K562 (cell line): ENCODE measurements at regions not wholly inside any gene's neighbourhood (a gene's known extent, or its start where the extent isn't known, plus 50 kb on each side); places are given as distances from the start of the nearest gene placed in this dataset.

Experiments
- ATAC-seq: fragments of 200-7000 bp; cut with Tn5 transposase; 3 replicates; pipeline ENCODE4 v1.9.1; 2020; ENCODE audit warnings: moderate library complexity
- BruUV-seq: library from RNA; stranded (reverse); fragments of 400-500 nt; replicated peaks from 2 replicates; lab custom pipeline; 2021; lab: Mats Ljungman, UMichigan
- CTCF ChIA-PET: fragments of 300-600 bp; formaldehyde crosslinking; extraction: SDS; loops from one replicate; lab custom pipeline; 2021; ENCODE audit warnings: low intra/inter-chr PET ratio; lab: Yijun Ruan, JAX
- POLR2A ChIA-PET: fragments of 300-600, 350-650 bp; sonication (Branson Sonifier 250); formaldehyde crosslinking; extraction: SDS; loops from one replicate; lab custom pipeline; 2021; ENCODE audit warnings: antibody characterized with exemption, inconsistent platforms; lab: Yijun Ruan, JAX
- DNase-seq, 4 experiments: peaks; one replicate each; pipeline versions ENCODE4 v3.0.0 to v3.0.0-alpha.2; 2011 to 2018; ENCODE audit warnings: low spot score in 3 of 4, mixed read lengths in 3 of 4; ENCODE audit errors: extremely low read depth in 1 of 4
- FAIRE-seq: peaks from 2 replicates; lab custom pipeline; 2011; peaks lifted over from hg19 to GRCh38; lab: Jason Lieb, UNC
- H2AFZ ChIP-seq: 2 replicates; pipeline ENCODE4 v1.6.0; 2011; ENCODE audit warnings: low read depth, low read length, control low read depth, inconsistent platforms
- H3K27ac ChIP-seq: fragments of 200-600 bp; 3 replicates; pipeline ENCODE4 v1.8.0; 2011; ENCODE audit warnings: low read depth, mild to moderate bottlenecking, control low read depth, inconsistent platforms, low read length, moderate library complexity, mixed read lengths; ENCODE audit errors: extremely low read depth
- H3K27me3 ChIP-seq, 2 experiments: fragments of 300-600 bp in 1 of 2; 2 replicates in 1 of 2; 3 replicates in 1 of 2; pipeline versions ENCODE4 v1.6.0 to v1.8.0; 2011; ENCODE audit warnings: inconsistent platforms in 2 of 2, low read length in 2 of 2, mild to moderate bottlenecking in 1 of 2, mixed read lengths in 1 of 2, moderate library complexity in 1 of 2; ENCODE audit not compliant: control insufficient read depth in 2 of 2, insufficient read depth in 2 of 2
- H3K36me3 ChIP-seq: fragments of 300-600 bp; 3 replicates; pipeline ENCODE4 v1.8.0; 2011; ENCODE audit warnings: mild to moderate bottlenecking, low read length, inconsistent platforms; ENCODE audit not compliant: control insufficient read depth, insufficient read depth
- H3K4me1 ChIP-seq, 2 experiments: fragments of 200-600 bp in 1 of 2; replicated peaks in 1 of 2; 2 replicates in 1 of 2; 3 replicates in 1 of 2; pipeline versions ENCODE4 v1.5.1 to v1.8.0; 2011; ENCODE audit warnings: inconsistent platforms in 2 of 2, low read length in 2 of 2, mild to moderate bottlenecking in 1 of 2, mixed read lengths in 1 of 2, moderate library complexity in 1 of 2; ENCODE audit not compliant: control insufficient read depth in 2 of 2, insufficient read depth in 2 of 2
- H3K4me2 ChIP-seq: 2 replicates; pipeline ENCODE4 v1.6.1; 2011; ENCODE audit warnings: low read length, control low read depth, inconsistent platforms, mixed read lengths; ENCODE audit not compliant: insufficient read depth
- H3K4me3 ChIP-seq: fragments of 200-600 bp; sonication (generic), shearing (Covaris generic); 2 replicates; pipeline ENCODE4 v1.5.1; 2016; ENCODE audit warnings: control low read depth, inconsistent platforms
- H3K79me2 ChIP-seq: fragments of 200-600 bp; 3 replicates; pipeline ENCODE4 v1.8.0; 2011; ENCODE audit warnings: low read length, inconsistent platforms; ENCODE audit not compliant: control insufficient read depth, insufficient read depth
- H3K9ac ChIP-seq, 2 experiments: 2 replicates each; pipeline versions ENCODE4 v1.6.0 to v1.6.1; 2011; ENCODE audit warnings: low read depth in 2 of 2, low read length in 2 of 2, control low read depth in 1 of 2, inconsistent platforms in 1 of 2, mild to moderate bottlenecking in 1 of 2, mixed read lengths in 1 of 2; ENCODE audit not compliant: insufficient read depth in 1 of 2
- H3K9me1 ChIP-seq: one replicate; pipeline ENCODE4 v1.6.0; 2011; ENCODE audit warnings: inconsistent platforms, mild to moderate bottlenecking, low read length, moderate library complexity; ENCODE audit not compliant: control insufficient read depth, insufficient read depth
- H3K9me3 ChIP-seq: replicated peaks from 2 replicates; pipeline ENCODE4 v1.5.1; 2011; ENCODE audit warnings: low read depth, low read length, inconsistent platforms; ENCODE audit not compliant: control insufficient read depth, insufficient read depth
- H4K20me1 ChIP-seq: replicated peaks from 2 replicates; pipeline ENCODE4 v1.6.1; 2011; ENCODE audit warnings: low read length, inconsistent platforms, mixed read lengths; ENCODE audit not compliant: control insufficient read depth, insufficient read depth
- COPS2 ChIP-seq: fragments of 450-650 bp; conservative IDR thresholded peaks from 2 replicates; pipeline ENCODE4 v1.6.1; 2016; ENCODE audit warnings: mild to moderate bottlenecking, moderate library complexity
- ZNF280A ChIP-seq: fragments of 450-650 bp; IDR thresholded peaks from 2 replicates; pipeline ENCODE4 v1.6.1; 2018; ENCODE audit warnings: mild to moderate bottlenecking, low read depth; ENCODE audit not compliant: partially characterized antibody
- WGBS: fragments of 100-300 bp; shearing (Covaris generic); methylation state at CpG from one replicate; pipeline ENCODE4 v1.1.6; 2016; ENCODE audit warnings: low coverage, mixed read lengths; ENCODE audit not compliant: insufficient coverage; ENCODE audit errors: missing lambda C conversion rate; 5-methylcytosine and 5-hydroxymethylcytosine counted together
- in situ Hi-C: fragments of 300-500 bp; cut with MboI; formaldehyde crosslinking; loops from 4 replicates; pipeline ENCODE4 v1.15.0; 2018; ENCODE audit warnings: inconsistent platforms, mixed read lengths
- intact Hi-C: fragments of 100-400 bp; cut with micrococcal nuclease; formaldehyde crosslinking; loops from 2 replicates; pipeline ENCODE4 v1.14.2; 2022
- TF ChIP-seq, protein P1 (sequence below): fragments of 450-650 bp; formaldehyde crosslinking; IDR thresholded peaks from 2 replicates; pipeline ENCODE4 v1.4.0; 2020; ENCODE audit warnings: mild to moderate bottlenecking, moderate library complexity

DNA sequence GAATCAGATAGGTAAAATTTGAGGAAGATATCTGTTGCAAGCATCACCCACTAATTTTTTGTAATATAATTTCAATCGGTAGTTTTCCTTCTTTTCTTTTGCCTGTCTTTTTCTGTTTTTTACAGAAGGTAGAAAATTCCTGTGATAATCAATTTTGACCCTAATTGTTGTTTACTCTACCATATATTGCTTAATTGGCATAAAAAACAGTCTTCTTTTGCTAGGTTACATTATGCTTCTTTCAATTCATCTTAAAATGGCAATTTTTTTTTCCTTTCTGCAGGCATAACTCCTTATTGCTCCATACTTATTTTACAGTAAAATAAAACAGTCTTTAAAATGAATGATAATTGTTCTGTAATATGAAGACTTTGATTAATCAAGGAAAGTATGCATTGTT lies 286.2 kb upstream of the LRP1B start (continued):
- TF ChIP-seq ZNF280A: no peak

DNA sequence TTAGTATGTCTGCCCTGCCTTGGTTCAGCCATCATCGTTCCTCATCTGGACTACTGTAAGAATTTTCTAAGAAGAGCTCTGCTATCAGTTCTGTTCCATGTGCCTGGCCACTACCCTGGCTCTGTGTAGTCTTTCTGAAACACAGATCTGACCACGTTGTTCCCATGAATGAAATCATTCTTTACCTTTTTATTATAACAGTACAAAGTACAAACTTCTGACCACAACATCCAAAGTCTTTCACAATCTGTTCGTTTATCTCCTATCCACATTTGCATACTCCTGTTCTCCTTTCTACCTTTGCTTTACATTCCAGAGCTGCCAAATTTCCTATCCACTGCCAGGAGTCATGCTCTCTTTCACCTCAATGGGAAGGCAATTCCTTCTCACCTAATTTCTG lies 284.6 kb upstream of the LRP1B start:
- no peaks in the 10 kb centered on the region for H3K36me3 ChIP-seq
- ATAC-seq: no peak
- WGBS: 0% methylated on average over 3 of the region's 3 CpGs
- BruUV-seq: no TSS peak
- in situ Hi-C loops: no loop called here
- ChIA-PET POLR2A (no interaction called here), CTCF (no interaction called here)
- no peaks in the 10 kb centered on the region for H3K79me2 ChIP-seq
- no peak overlapping the region for H3K27ac ChIP-seq
- no peak for FAIRE-seq
- H3K4me2 ChIP-seq: no peak overlapping the region
- intact Hi-C loops: no loop called here
- no peaks in the 10 kb centered on the region for H3K9me3 ChIP-seq
- H3K9ac ChIP-seq: no peak overlapping the region
- no peak for DNase-seq
- H3K4me3 ChIP-seq: no peak overlapping the region
- H4K20me1 ChIP-seq: no peaks in the 10 kb centered on the region
- H3K27me3 ChIP-seq: no peaks in the 10 kb centered on the region
- no peak overlapping the region for H2AFZ ChIP-seq
- no peaks in the 10 kb centered on the region for H3K9me1 ChIP-seq
- TF ChIP-seq, protein P1, sequence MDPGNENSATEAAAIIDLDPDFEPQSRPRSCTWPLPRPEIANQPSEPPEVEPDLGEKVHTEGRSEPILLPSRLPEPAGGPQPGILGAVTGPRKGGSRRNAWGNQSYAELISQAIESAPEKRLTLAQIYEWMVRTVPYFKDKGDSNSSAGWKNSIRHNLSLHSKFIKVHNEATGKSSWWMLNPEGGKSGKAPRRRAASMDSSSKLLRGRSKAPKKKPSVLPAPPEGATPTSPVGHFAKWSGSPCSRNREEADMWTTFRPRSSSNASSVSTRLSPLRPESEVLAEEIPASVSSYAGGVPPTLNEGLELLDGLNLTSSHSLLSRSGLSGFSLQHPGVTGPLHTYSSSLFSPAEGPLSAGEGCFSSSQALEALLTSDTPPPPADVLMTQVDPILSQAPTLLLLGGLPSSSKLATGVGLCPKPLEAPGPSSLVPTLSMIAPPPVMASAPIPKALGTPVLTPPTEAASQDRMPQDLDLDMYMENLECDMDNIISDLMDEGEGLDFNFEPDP (CRISPR knock-in tag): no peak
- no peak for TF ChIP-seq COPS2
- TF ChIP-seq, all 486 proteins: peak for 0
- H3K4me1 ChIP-seq: no peaks in the 10 kb centered on the region
